ENCODE measurements at regions not wholly inside any gene's neighbourhood (a gene's known extent, or its start where the extent isn't known, plus 50 kb on each side); places are given as distances from the start of the nearest gene placed in this dataset.
A peak's percentile ranks its signal among the peaks of the same experiment; 100 is the strongest.
"Not testable (repeated sequence)": the region's sequence is repeated elsewhere in the genome, so short reads cannot be mapped to it uniquely, and the experiment has no call there.

DNA sequence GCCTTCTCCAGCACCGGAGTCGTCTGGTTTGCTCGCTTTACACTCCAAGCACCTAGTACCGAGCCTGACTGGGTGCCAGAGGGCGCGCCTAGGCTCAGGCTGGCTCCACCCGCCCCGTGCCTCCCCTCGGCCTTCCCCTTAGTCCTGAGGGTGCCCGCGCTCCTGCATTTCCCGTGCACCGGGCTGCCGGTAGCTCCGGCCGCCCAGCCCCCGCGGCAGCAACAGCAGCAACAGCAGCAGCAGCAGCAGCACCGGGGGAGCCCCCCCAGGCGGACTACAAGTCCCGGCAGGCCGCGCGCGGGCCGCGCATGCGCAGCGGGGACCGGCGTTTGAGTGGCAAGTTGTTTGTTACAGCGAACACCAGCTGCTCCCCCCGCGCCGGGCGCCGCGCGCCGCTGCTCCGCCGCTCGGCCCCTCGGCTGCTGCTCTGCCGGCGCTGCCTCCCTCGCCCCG lies 68.8 kb upstream of the SPDYE9 start:
- H4K20me1 ChIP-seq (ENCODE audit: insufficient read depth, low read length); H2AFZ ChIP-seq (ENCODE audit: insufficient read depth, low read depth, low read length, poor library complexity, severe bottlenecking); H3K4me1 ChIP-seq (ENCODE audit: control insufficient read depth in 1 of 2, insufficient read depth in 2 of 2, low read length in 2 of 2); H3K4me2 ChIP-seq (replicated peaks; ENCODE audit: extremely low read depth, low read length, poor library complexity, severe bottlenecking); H3K4me1 Mint-ChIP-seq; H3K9me3 ChIP-seq (replicated peaks in 1 of 2; ENCODE audit: control insufficient read depth in 1 of 2, insufficient read depth in 1 of 2, low read length in 2 of 2); H3K9me3 Mint-ChIP-seq; H3K9ac ChIP-seq (ENCODE audit: insufficient read depth, low read length, poor library complexity, severe bottlenecking); H3K27me3 Mint-ChIP-seq (ENCODE audit: low read depth in 3 of 3); H3K27me3 ChIP-seq (ENCODE audit: control insufficient read depth in 2 of 2, insufficient read depth in 2 of 2, low read length in 2 of 2); H3K36me3 ChIP-seq (replicated peaks in 1 of 2; ENCODE audit: control insufficient read depth in 1 of 2, insufficient read depth in 2 of 2, low read length in 2 of 2); H3K27ac ChIP-seq (ENCODE audit: low read depth in 1 of 2, low read length in 2 of 2); H3K36me3 Mint-ChIP-seq; intact Hi-C loops (cut with micrococcal nuclease); H3K79me2 ChIP-seq (ENCODE audit: insufficient read depth, low read length): not testable (repeated sequence)
- peak overlapping the region in 1 of 7 donors; percentile 53 for H3K27ac Mint-ChIP-seq
- peak overlapping the region; percentile 68 for H3K4me3 Mint-ChIP-seq
- peak overlapping the region in 2 of 3 experiments; percentile 13 to 50 for H3K4me3 ChIP-seq (replicated peaks in 1 of 3; ENCODE audit: low read depth in 2 of 3, low read length in 3 of 3)
- WGBS (ENCODE audit: insufficient coverage) = 0% methylated on average over 18 of the region's 48 CpGs
- peak; percentile 35 to 68 (median 45) for DNase-seq

- H3K4me3 Mint-ChIP-seq; H3K4me1 ChIP-seq (ENCODE audit: control insufficient read depth in 1 of 2, insufficient read depth in 2 of 2, low read length in 2 of 2); H3K4me2 ChIP-seq (replicated peaks; ENCODE audit: extremely low read depth, low read length, poor library complexity, severe bottlenecking); H3K36me3 Mint-ChIP-seq; DNase-seq; H3K27ac ChIP-seq (ENCODE audit: low read depth in 1 of 2, low read length in 2 of 2); intact Hi-C loops (cut with micrococcal nuclease); H3K9me3 ChIP-seq (replicated peaks in 1 of 2; ENCODE audit: control insufficient read depth in 1 of 2, insufficient read depth in 1 of 2, low read length in 2 of 2); H3K27ac Mint-ChIP-seq; H3K4me1 Mint-ChIP-seq; H3K27me3 Mint-ChIP-seq (ENCODE audit: low read depth in 3 of 3); H4K20me1 ChIP-seq (ENCODE audit: insufficient read depth, low read length); H2AFZ ChIP-seq (ENCODE audit: insufficient read depth, low read depth, low read length, poor library complexity, severe bottlenecking); H3K9ac ChIP-seq (ENCODE audit: insufficient read depth, low read length, poor library complexity, severe bottlenecking); H3K36me3 ChIP-seq (replicated peaks in 1 of 2; ENCODE audit: control insufficient read depth in 1 of 2, insufficient read depth in 2 of 2, low read length in 2 of 2); H3K79me2 ChIP-seq (ENCODE audit: insufficient read depth, low read length); H3K9me3 Mint-ChIP-seq; H3K27me3 ChIP-seq (ENCODE audit: control insufficient read depth in 2 of 2, insufficient read depth in 2 of 2, low read length in 2 of 2): not testable (repeated sequence)
- WGBS (ENCODE audit: insufficient coverage) = no CpG with 5 or more reads among the region's 23 CpGs
- H3K4me3 ChIP-seq (replicated peaks in 1 of 3; ENCODE audit: low read depth in 2 of 3, low read length in 3 of 3) = peak overlapping the region in 1 of 3 experiments; percentile 50
Observed at GRCh38 chr7:73153921-73154585, 68.2 kb upstream of the SPDYE9 start.

GRCh38 chr7:73148570-73148969 lies 62.7 kb upstream of the SPDYE9 start:
- H3K4me3 ChIP-seq (replicated peaks in 1 of 3; ENCODE audit: low read depth in 2 of 3, low read length in 3 of 3); H3K36me3 ChIP-seq (replicated peaks in 1 of 2; ENCODE audit: control insufficient read depth in 1 of 2, insufficient read depth in 2 of 2, low read length in 2 of 2); H3K36me3 Mint-ChIP-seq; H2AFZ ChIP-seq (ENCODE audit: insufficient read depth, low read depth, low read length, poor library complexity, severe bottlenecking); DNase-seq; H3K9ac ChIP-seq (ENCODE audit: insufficient read depth, low read length, poor library complexity, severe bottlenecking); H3K9me3 ChIP-seq (replicated peaks in 1 of 2; ENCODE audit: control insufficient read depth in 1 of 2, insufficient read depth in 1 of 2, low read length in 2 of 2); H3K27me3 Mint-ChIP-seq (ENCODE audit: low read depth in 3 of 3); H4K20me1 ChIP-seq (ENCODE audit: insufficient read depth, low read length); H3K4me1 Mint-ChIP-seq; H3K9me3 Mint-ChIP-seq; H3K27ac ChIP-seq (ENCODE audit: low read depth in 1 of 2, low read length in 2 of 2); H3K27ac Mint-ChIP-seq; H3K79me2 ChIP-seq (ENCODE audit: insufficient read depth, low read length); H3K27me3 ChIP-seq (ENCODE audit: control insufficient read depth in 2 of 2, insufficient read depth in 2 of 2, low read length in 2 of 2); H3K4me2 ChIP-seq (replicated peaks; ENCODE audit: extremely low read depth, low read length, poor library complexity, severe bottlenecking); intact Hi-C loops (cut with micrococcal nuclease); H3K4me1 ChIP-seq (ENCODE audit: control insufficient read depth in 1 of 2, insufficient read depth in 2 of 2, low read length in 2 of 2); H3K4me3 Mint-ChIP-seq: not testable (repeated sequence)
- WGBS (ENCODE audit: insufficient coverage) = no CpG with 5 or more reads among the region's 2 CpGs

GRCh38 chr7:73147681-73148080 lies 61.8 kb upstream of the SPDYE9 start:
- H3K4me3 ChIP-seq (replicated peaks in 1 of 3; ENCODE audit: low read depth in 2 of 3, low read length in 3 of 3); H3K36me3 Mint-ChIP-seq; H3K9ac ChIP-seq (ENCODE audit: insufficient read depth, low read length, poor library complexity, severe bottlenecking); H4K20me1 ChIP-seq (ENCODE audit: insufficient read depth, low read length); H3K4me1 Mint-ChIP-seq; H3K27ac Mint-ChIP-seq; H3K27ac ChIP-seq (ENCODE audit: low read depth in 1 of 2, low read length in 2 of 2); H3K27me3 Mint-ChIP-seq (ENCODE audit: low read depth in 3 of 3); intact Hi-C loops (cut with micrococcal nuclease); H3K9me3 Mint-ChIP-seq; H3K4me1 ChIP-seq (ENCODE audit: control insufficient read depth in 1 of 2, insufficient read depth in 2 of 2, low read length in 2 of 2); H3K27me3 ChIP-seq (ENCODE audit: control insufficient read depth in 2 of 2, insufficient read depth in 2 of 2, low read length in 2 of 2); H2AFZ ChIP-seq (ENCODE audit: insufficient read depth, low read depth, low read length, poor library complexity, severe bottlenecking); H3K9me3 ChIP-seq (replicated peaks in 1 of 2; ENCODE audit: control insufficient read depth in 1 of 2, insufficient read depth in 1 of 2, low read length in 2 of 2); H3K4me2 ChIP-seq (replicated peaks; ENCODE audit: extremely low read depth, low read length, poor library complexity, severe bottlenecking); H3K36me3 ChIP-seq (replicated peaks in 1 of 2; ENCODE audit: control insufficient read depth in 1 of 2, insufficient read depth in 2 of 2, low read length in 2 of 2); H3K79me2 ChIP-seq (ENCODE audit: insufficient read depth, low read length); DNase-seq; H3K4me3 Mint-ChIP-seq: not testable (repeated sequence)
- whole genome bisulfite sequencing (ENCODE audit: insufficient coverage) = no CpG with 5 or more reads among the region's 6 CpGs

Data from CD14-positive monocyte (primary cell).